HG03378 (cell line): ENCODE measurements at regions not wholly inside any gene's neighbourhood (a gene's known extent, or its start where the extent isn't known, plus 50 kb on each side); places are given as distances from the start of the nearest gene placed in this dataset.
"Not testable (repeated sequence)": the region's sequence is repeated elsewhere in the genome, so short reads cannot be mapped to it uniquely, and the experiment has no call there.

Source experiments
- ATAC-seq: cut with Tn5 transposase; IDR thresholded peaks from one replicate; pipeline ENCODE4 v1.9.1; 2021; ENCODE audit warnings: mild to moderate bottlenecking, moderate library complexity; ENCODE audit not compliant: unreplicated experiment

GRCh38 chr5:40233268-40233667, 446.4 kb upstream of the PTGER4 start:
- ATAC-seq: no peak

GRCh38 chr5:40227931-40228330, 451.8 kb upstream of the PTGER4 start:
- ATAC-seq: no peak

GRCh38 chr5:40227366-40227765, 452.3 kb upstream of the PTGER4 start:
- no peak for ATAC-seq

GRCh38 chr5:40226906-40227305, 452.8 kb upstream of the PTGER4 start:
- ATAC-seq: no peak

- not testable (repeated sequence) for ATAC-seq
Observed at GRCh38 chr5:40225147-40225546, 454.6 kb upstream of the PTGER4 start.

GRCh38 chr5:40224421-40224820, 455.3 kb upstream of the PTGER4 start:
- peak; percentile 20 for ATAC-seq

GRCh38 chr5:40223884-40224402, 455.8 kb upstream of the PTGER4 start:
- ATAC-seq: peak; percentile 75

GRCh38 chr5:40221796-40222195, 457.9 kb upstream of the PTGER4 start:
- ATAC-seq: no peak

- no peak for ATAC-seq
Observed at GRCh38 chr5:40221255-40221654, 458.5 kb upstream of the PTGER4 start.

- no peak for ATAC-seq
Observed at GRCh38 chr5:40220260-40220659, 459.5 kb upstream of the PTGER4 start.

GRCh38 chr5:40217553-40217952, 462.2 kb upstream of the PTGER4 start:
- no peak for ATAC-seq

- ATAC-seq: no peak
Observed at GRCh38 chr5:40210694-40211093, 469.0 kb upstream of the PTGER4 start.

GRCh38 chr5:40206030-40206429, 473.7 kb upstream of the PTGER4 start:
- ATAC-seq: no peak

- ATAC-seq: no peak
Observed at GRCh38 chr5:40204144-40204543, 475.6 kb upstream of the PTGER4 start.

- ATAC-seq: no peak
Observed at GRCh38 chr5:40202814-40203440, 476.8 kb upstream of the PTGER4 start.

GRCh38 chr5:40198736-40199135, 481.0 kb upstream of the PTGER4 start:
- ATAC-seq: no peak

GRCh38 chr5:40195574-40195973, 484.1 kb upstream of the PTGER4 start:
- ATAC-seq: not testable (repeated sequence)

- ATAC-seq: no peak
Observed at GRCh38 chr5:40191150-40191549, 488.6 kb upstream of the PTGER4 start.

- ATAC-seq: no peak
Observed at GRCh38 chr5:40172721-40173120, 507.0 kb upstream of the PTGER4 start.

GRCh38 chr5:40171971-40172370, 507.7 kb upstream of the PTGER4 start:
- no peak for ATAC-seq

- ATAC-seq: no peak
Observed at GRCh38 chr5:40167283-40167682, 512.4 kb upstream of the PTGER4 start.

- no peak for ATAC-seq
Observed at GRCh38 chr5:40166802-40167201, 512.9 kb upstream of the PTGER4 start.
